ENCODE measurements at regions not wholly inside any gene's neighbourhood (a gene's known extent, or its start where the extent isn't known, plus 50 kb on each side); places are given as distances from the start of the nearest gene placed in this dataset.

- H3K4me1 Mint-ChIP-seq: peaks cover 2 to 10% of the 10 kb centered on the region in 2 experiments; a peak in 3 of 4 replicates
These were observed 2254.4 kb downstream of the ARAP2 start for GRCh38 chr4:33989820-33990443.

More at GRCh38 chr4:33989820-33990443, 2254.4 kb downstream of the ARAP2 start:
- WGBS (ENCODE audit: extremely low coverage, insufficient read length, low lambda C conversion rate): no CpG with 5 or more reads among the region's 3 CpGs
- Histone ChIP-seq H3K14ac (ENCODE audit: insufficient read depth, low read length) (no peak overlapping the region), H2AK5ac (ENCODE audit: insufficient read length, low read length) (no peak overlapping the region), H4K8ac (replicated peaks; ENCODE audit: insufficient read length, low read depth, low read length) (no peak overlapping the region), H2BK5ac (ENCODE audit: insufficient read length, low read length) (no peak overlapping the region), H2BK12ac (ENCODE audit: insufficient read length, low read depth, low read length) (no peak overlapping the region), H2BK20ac (ENCODE audit: low read depth, low read length, poor library complexity, severe bottlenecking) (no peak overlapping the region), H3K4me2 (ENCODE audit: insufficient read depth, insufficient read length, low read length) (no peak overlapping the region), H3K9me3 (ENCODE audit: control insufficient read depth, low read depth, low read length) (no peaks in the 10 kb centered on the region), H3K79me1 (ENCODE audit: insufficient read depth, low read depth, low read length, poor library complexity, severe bottlenecking) (no peaks in the 10 kb centered on the region), H3K27ac (ENCODE audit: insufficient read length, low read depth, low read length) (no peak overlapping the region), H2BK120ac (ENCODE audit: low read depth, low read length, poor library complexity, severe bottlenecking) (no peak overlapping the region), H3T11ph (ENCODE audit: low read length) (no peak overlapping the region), H3K23me2 (ENCODE audit: insufficient read length, low read depth, low read length, poor library complexity, severe bottlenecking) (no peaks in the 10 kb centered on the region), H2BK15ac (ENCODE audit: low read depth, low read length) (no peak overlapping the region), H3K56ac (ENCODE audit: insufficient read length, low read depth, low read length) (no peak overlapping the region), H4K20me1 (ENCODE audit: control insufficient read depth, insufficient read depth, insufficient read length) (no peaks in the 10 kb centered on the region), H3K4me1 (ENCODE audit: insufficient read depth, low read length) (no peaks in the 10 kb centered on the region), H3K4ac (ENCODE audit: low read depth, low read length) (no peak overlapping the region), H4K5ac (ENCODE audit: insufficient read length, low read depth, low read length) (no peak overlapping the region), H3K18ac (ENCODE audit: insufficient read length, low read depth, low read length) (no peak overlapping the region), H3K79me2 (ENCODE audit: insufficient read depth, low read length) (no peaks in the 10 kb centered on the region), H3K27me3 (ENCODE audit: insufficient read depth, low read length) (no peaks in the 10 kb centered on the region), H3K23ac (ENCODE audit: insufficient read length, low read depth, low read length) (no peak overlapping the region), H4K91ac (ENCODE audit: insufficient read length, low read depth, low read length) (no peak overlapping the region), H2AFZ (ENCODE audit: low read length) (no peak overlapping the region), H3K9ac (ENCODE audit: extremely low read depth, insufficient read length, low read length) (no peak overlapping the region)
- no peaks in the 10 kb centered on the region for H3K9me3 Mint-ChIP-seq
- no peaks in the 10 kb centered on the region for H3K27me3 Mint-ChIP-seq (ENCODE audit: low read depth)
- no peak for DNase-seq
- H3K27ac Mint-ChIP-seq: no peak overlapping the region
- H3K4me3 Mint-ChIP-seq: no peak overlapping the region
- TF ChIP-seq CTCF (conservative IDR thresholded peaks at IDR 0.05): no peak
- peaks cover 0 to under 1% (median 0%) of the 10 kb centered on the region in 3 experiments; a peak in 1 of 7 replicates for H3K36me3 Mint-ChIP-seq (ENCODE audit: insufficient read depth in 1 of 3, low read depth in 3 of 3)

Data from H9 (cell line).